GM19238 (cell line): ENCODE measurements at regions not wholly inside any gene's neighbourhood (a gene's known extent, or its start where the extent isn't known, plus 50 kb on each side); places are given as distances from the start of the nearest gene placed in this dataset.
"Not testable (repeated sequence)": the region's sequence is repeated elsewhere in the genome, so short reads cannot be mapped to it uniquely, and the experiment has no call there.

Experiments used
- DNase-seq: peaks from one replicate; pipeline ENCODE4 v3.0.0; 2011; ENCODE audit warnings: low spot score; ENCODE audit not compliant: insufficient read length

GRCh38 chrX:39398215-39398962 lies 597.1 kb downstream of the MID1IP1 start:
- DNase-seq: no peak

- no peak for DNase-seq
These were observed 597.7 kb downstream of the MID1IP1 start for GRCh38 chrX:39398963-39399261.

- DNase-seq: no peak
These were observed 598.1 kb downstream of the MID1IP1 start for GRCh38 chrX:39399387-39399786.

GRCh38 chrX:39401483-39402110 lies 600.3 kb downstream of the MID1IP1 start:
- no peak for DNase-seq

- DNase-seq: no peak
These were observed 600.9 kb downstream of the MID1IP1 start for GRCh38 chrX:39402158-39402557.

GRCh38 chrX:39406799-39407198 lies 605.5 kb downstream of the MID1IP1 start:
- DNase-seq: no peak

- DNase-seq: no peak
These were observed 608.1 kb downstream of the MID1IP1 start for GRCh38 chrX:39409246-39409917.

- DNase-seq: no peak
These were observed 613.1 kb downstream of the MID1IP1 start for GRCh38 chrX:39414290-39414854.

GRCh38 chrX:39416547-39417260 lies 615.4 kb downstream of the MID1IP1 start:
- DNase-seq: no peak

- DNase-seq: no peak
These were observed 617.0 kb downstream of the MID1IP1 start for GRCh38 chrX:39418254-39418704.

- DNase-seq: no peak
These were observed 617.7 kb downstream of the MID1IP1 start for GRCh38 chrX:39418731-39419638.

GRCh38 chrX:39421006-39421405 lies 619.7 kb downstream of the MID1IP1 start:
- DNase-seq: no peak

- DNase-seq: no peak
These were observed 624.0 kb downstream of the MID1IP1 start for GRCh38 chrX:39425124-39425806.

- DNase-seq: no peak
These were observed 624.8 kb downstream of the MID1IP1 start for GRCh38 chrX:39426101-39426500.

- DNase-seq: no peak
These were observed 626.2 kb downstream of the MID1IP1 start for GRCh38 chrX:39427492-39427891.

- DNase-seq: no peak
These were observed 626.6 kb downstream of the MID1IP1 start for GRCh38 chrX:39427906-39428305.

- DNase-seq: no peak
These were observed 629.3 kb downstream of the MID1IP1 start for GRCh38 chrX:39430551-39430950.

- DNase-seq: no peak
These were observed 630.6 kb downstream of the MID1IP1 start for GRCh38 chrX:39431893-39432292.

GRCh38 chrX:39434671-39435070 lies 633.4 kb downstream of the MID1IP1 start:
- not testable (repeated sequence) for DNase-seq

- not testable (repeated sequence) for DNase-seq
These were observed 635.3 kb downstream of the MID1IP1 start for GRCh38 chrX:39436538-39436937.
